GM12875 (cell line): ENCODE measurements at regions not wholly inside any gene's neighbourhood (a gene's known extent, or its start where the extent isn't known, plus 50 kb on each side); places are given as distances from the start of the nearest gene placed in this dataset.

Experiments
- H3K4me3 ChIP-seq: one replicate; pipeline ENCODE4 v1.5.1; 2011; ENCODE audit warnings: low read depth, low read length, control low read depth
- CTCF ChIP-seq: IDR thresholded peaks from 2 replicates; pipeline ENCODE4 v1.5.1; 2011; ENCODE audit warnings: low read depth, mild to moderate bottlenecking, control low read depth, inconsistent platforms, low read length, moderate library complexity, borderline replicate concordance; ENCODE audit not compliant: insufficient read depth

- TF ChIP-seq CTCF, result no peak
- no peak overlapping the region for H3K4me3 ChIP-seq
Observed at GRCh38 chr1:14442669-14443068, 155.8 kb upstream of the KAZN start.

GRCh38 chr1:14443164-14443787 lies 155.2 kb upstream of the KAZN start:
- H3K4me3 ChIP-seq, result no peak overlapping the region
- no peak for TF ChIP-seq CTCF

- no peak overlapping the region for H3K4me3 ChIP-seq
- TF ChIP-seq CTCF, result no peak
Observed at GRCh38 chr1:14451217-14451616, 147.3 kb upstream of the KAZN start.

GRCh38 chr1:14452551-14452950 lies 145.9 kb upstream of the KAZN start:
- TF ChIP-seq CTCF, result no peak
- no peak overlapping the region for H3K4me3 ChIP-seq

GRCh38 chr1:14460173-14460572 lies 138.3 kb upstream of the KAZN start:
- no peak for TF ChIP-seq CTCF
- no peak overlapping the region for H3K4me3 ChIP-seq

- no peak overlapping the region for H3K4me3 ChIP-seq
- no peak for TF ChIP-seq CTCF
Observed at GRCh38 chr1:14462851-14463250, 135.6 kb upstream of the KAZN start.

- TF ChIP-seq CTCF, result no peak
- no peak overlapping the region for H3K4me3 ChIP-seq
Observed at GRCh38 chr1:14466006-14466405, 132.5 kb upstream of the KAZN start.
